AG10803 (cell line): ENCODE measurements at regions not wholly inside any gene's neighbourhood (a gene's known extent, or its start where the extent isn't known, plus 50 kb on each side); places are given as distances from the start of the nearest gene placed in this dataset.
"Not testable (repeated sequence)": the region's sequence is repeated elsewhere in the genome, so short reads cannot be mapped to it uniquely, and the experiment has no call there.

Experiments
- DNase-seq: peaks from one replicate; pipeline ENCODE4 v3.0.0; 2010; ENCODE audit warnings: low read depth
- H3K4me3 ChIP-seq: 2 replicates; pipeline ENCODE4 v1.5.1; 2011; ENCODE audit warnings: mild to moderate bottlenecking, low read length, control low read depth
- CTCF ChIP-seq: conservative IDR thresholded peaks from 2 replicates; pipeline ENCODE4 v1.5.1; 2011; ENCODE audit warnings: mild to moderate bottlenecking, low read length, control low read depth, inconsistent platforms

GRCh38 chr20:30419466-30419865 lies 838.0 kb upstream of the DEFB115 start:
- H3K4me3 ChIP-seq, result no peak overlapping the region
- no peak for TF ChIP-seq CTCF
- no peak for DNase-seq

GRCh38 chr20:30419871-30420420 lies 837.5 kb upstream of the DEFB115 start:
- not testable (repeated sequence) for H3K4me3 ChIP-seq, DNase-seq
